ENCODE measurements at regions not wholly inside any gene's neighbourhood (a gene's known extent, or its start where the extent isn't known, plus 50 kb on each side); places are given as distances from the start of the nearest gene placed in this dataset.
A peak's percentile ranks its signal among the peaks of the same experiment; 100 is the strongest.

GRCh38 chr1:87226341-87226760 lies 102.3 kb upstream of the LMO4 start:
- peak; percentile 99 for DNase-seq

- DNase-seq, result no peak
Observed at GRCh38 chr1:87227651-87228050, 101.0 kb upstream of the LMO4 start.

GRCh38 chr1:87230501-87230900 lies 98.2 kb upstream of the LMO4 start:
- no peak for DNase-seq

GRCh38 chr1:87231703-87232367 lies 96.8 kb upstream of the LMO4 start:
- DNase-seq, result no peak

GRCh38 chr1:87236585-87236984 lies 92.1 kb upstream of the LMO4 start:
- peak; percentile 40 for DNase-seq

- DNase-seq, result no peak
Observed at GRCh38 chr1:87239997-87240605, 88.6 kb upstream of the LMO4 start.

- no peak for DNase-seq
Observed at GRCh38 chr1:87240661-87241285, 87.9 kb upstream of the LMO4 start.

- DNase-seq, result no peak
Observed at GRCh38 chr1:87242445-87243185, 86.1 kb upstream of the LMO4 start.

GRCh38 chr1:87243573-87243972 lies 85.1 kb upstream of the LMO4 start:
- DNase-seq, result peak; percentile 38

- no peak for DNase-seq
Observed at GRCh38 chr1:87246436-87246835, 82.2 kb upstream of the LMO4 start.

- DNase-seq, result no peak
Observed at GRCh38 chr1:87249803-87250202, 78.9 kb upstream of the LMO4 start.

GRCh38 chr1:87250336-87250735 lies 78.3 kb upstream of the LMO4 start:
- no peak for DNase-seq

GRCh38 chr1:87252406-87252805 lies 76.3 kb upstream of the LMO4 start:
- peak; percentile 99 for DNase-seq

- no peak for DNase-seq
Observed at GRCh38 chr1:87262688-87263087, 66.0 kb upstream of the LMO4 start.

- DNase-seq, result no peak
Observed at GRCh38 chr1:87263281-87263680, 65.4 kb upstream of the LMO4 start.

- DNase-seq, result no peak
Observed at GRCh38 chr1:87263785-87264184, 64.9 kb upstream of the LMO4 start.

- DNase-seq, result no peak
Observed at GRCh38 chr1:87264976-87265375, 63.7 kb upstream of the LMO4 start.

GRCh38 chr1:87265786-87266185 lies 62.9 kb upstream of the LMO4 start:
- no peak for DNase-seq

- no peak for DNase-seq
Observed at GRCh38 chr1:87268111-87268510, 60.6 kb upstream of the LMO4 start.

GRCh38 chr1:87269921-87270320 lies 58.8 kb upstream of the LMO4 start:
- DNase-seq, result no peak

- no peak for DNase-seq
Observed at GRCh38 chr1:87273291-87273690, 55.4 kb upstream of the LMO4 start.

- DNase-seq, result no peak
Observed at GRCh38 chr1:87274851-87275250, 53.8 kb upstream of the LMO4 start.

- peak; percentile 24 for DNase-seq
Observed at GRCh38 chr1:87278825-87279535, 49.7 kb upstream of the LMO4 start.

All from HCEC 1CT (cell line).